ENCODE measurements at regions not wholly inside any gene's neighbourhood (a gene's known extent, or its start where the extent isn't known, plus 50 kb on each side); places are given as distances from the start of the nearest gene placed in this dataset.

DNA sequence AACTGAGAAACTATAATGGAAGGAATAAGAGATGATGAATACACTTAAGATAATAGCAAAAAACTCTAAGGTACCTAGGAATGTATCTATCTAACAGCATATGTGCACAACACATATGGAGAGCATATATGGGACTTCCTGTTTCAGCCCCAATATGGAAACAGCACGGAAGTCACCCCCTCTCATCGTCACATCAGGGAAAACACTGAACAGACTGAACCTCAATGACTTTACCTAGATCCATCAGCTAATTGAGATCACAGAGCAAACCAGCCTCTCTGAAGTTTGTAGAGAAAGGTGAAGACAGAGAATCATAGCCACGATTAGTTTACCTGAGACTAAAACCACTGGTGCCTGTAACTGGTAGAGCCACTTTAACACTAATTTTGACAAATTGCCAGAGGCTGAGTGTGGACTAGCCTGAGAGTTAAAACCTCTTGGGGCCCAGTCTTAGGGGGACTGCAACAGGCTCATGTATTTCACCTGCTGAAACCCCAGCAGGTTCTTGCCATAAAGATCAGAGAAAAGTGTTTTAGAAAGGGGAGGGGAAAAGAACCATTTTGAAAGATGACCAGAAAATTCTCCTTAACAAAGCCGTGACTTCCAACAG is 722.6 kb downstream of the TBC1D22A start:
- ChIA-PET POLR2A (ENCODE audit: unreplicated experiment) (no interaction called here), CTCF (no interaction called here)
- Histone ChIP-seq H3K9me3 (ENCODE audit: low read length) (no peaks in the 10 kb centered on the region), H3K4me3 (ENCODE audit: low read length) (no peak overlapping the region), H3K9ac (ENCODE audit: low read length) (no peak overlapping the region), H3K4me1 (ENCODE audit: insufficient read depth, low read length) (no peaks in the 10 kb centered on the region), H2AFZ (ENCODE audit: low read length) (no peak overlapping the region), H3K27me3 (ENCODE audit: low read length) (peaks cover 12% of the 10 kb centered on the region), H3K27ac (ENCODE audit: low read length) (no peak overlapping the region), H3K9me2 (replicated peaks; ENCODE audit: low read length) (no peaks in the 10 kb centered on the region), H3K36me3 (ENCODE audit: low read depth, low read length) (no peaks in the 10 kb centered on the region), H3K4me2 (ENCODE audit: low read length) (no peak overlapping the region), H3K79me2 (ENCODE audit: low read length) (no peaks in the 10 kb centered on the region), H4K20me1 (ENCODE audit: low read length) (no peaks in the 10 kb centered on the region), H3F3A (ENCODE audit: low read length, unreplicated experiment) (no peaks in the 10 kb centered on the region)
- no peak for DNase-seq
- ATAC-seq, result no peak
- no TSS peak for BruUV-seq (replicated peaks)
- TF ChIP-seq EZH2 (IDR thresholded peaks at IDR 0.05; ENCODE audit: low read length, unreplicated experiment), result no peak
- no peak for TF ChIP-seq EZH2phosphoT487 (IDR thresholded peaks at IDR 0.05; ENCODE audit: borderline replicate concordance, low read length)
- no peak for TF ChIP-seq CTCF (conservative IDR thresholded peaks at IDR 0.05; ENCODE audit: low read depth, low read length)
- intact Hi-C loops (cut with micrococcal nuclease), result no loop called here

DNA sequence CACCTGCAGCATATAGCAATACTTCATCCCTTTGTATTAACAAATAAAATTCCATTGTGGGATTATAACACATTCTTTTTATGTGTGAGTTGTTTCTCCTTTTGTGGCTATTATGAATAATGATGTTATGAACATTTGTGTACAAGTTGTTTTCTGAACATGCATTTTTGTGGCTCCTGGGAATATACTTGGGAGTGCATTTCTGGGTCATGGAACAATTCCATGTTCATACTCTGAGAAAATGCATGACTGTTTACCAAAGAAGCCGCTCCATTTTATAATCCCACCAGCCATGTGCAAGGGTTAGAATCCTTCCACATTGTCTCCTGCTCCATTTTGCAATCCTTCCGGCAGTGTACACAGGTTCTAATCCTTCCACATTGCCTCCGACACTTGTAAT is 713.8 kb downstream of the TBC1D22A start:
- Histone ChIP-seq H3K27me3 (ENCODE audit: low read length) (peaks cover 20% of the 10 kb centered on the region), H3K9me3 (ENCODE audit: low read length) (no peaks in the 10 kb centered on the region), H3K4me3 (ENCODE audit: low read length) (no peak overlapping the region), H3K4me2 (ENCODE audit: low read length) (no peak overlapping the region), H3K4me1 (ENCODE audit: insufficient read depth, low read length) (no peaks in the 10 kb centered on the region), H3K9me2 (replicated peaks; ENCODE audit: low read length) (no peaks in the 10 kb centered on the region), H3K36me3 (ENCODE audit: low read depth, low read length) (no peaks in the 10 kb centered on the region), H3K79me2 (ENCODE audit: low read length) (no peaks in the 10 kb centered on the region), H3K27ac (ENCODE audit: low read length) (no peak overlapping the region), H4K20me1 (ENCODE audit: low read length) (no peaks in the 10 kb centered on the region), H2AFZ (ENCODE audit: low read length) (no peak overlapping the region), H3F3A (ENCODE audit: low read length, unreplicated experiment) (no peaks in the 10 kb centered on the region), H3K9ac (ENCODE audit: low read length) (no peak overlapping the region)
- no TSS peak for BruUV-seq (replicated peaks)
- ChIA-PET CTCF (no interaction called here), POLR2A (ENCODE audit: unreplicated experiment) (no interaction called here)
- no peak for TF ChIP-seq CTCF (conservative IDR thresholded peaks at IDR 0.05; ENCODE audit: low read depth, low read length)
- TF ChIP-seq EZH2 (IDR thresholded peaks at IDR 0.05; ENCODE audit: low read length, unreplicated experiment), result no peak
- no peak for TF ChIP-seq EZH2phosphoT487 (IDR thresholded peaks at IDR 0.05; ENCODE audit: borderline replicate concordance, low read length)
- no peak for DNase-seq
- no peak for ATAC-seq
- intact Hi-C loops (cut with micrococcal nuclease), result no loop called here

DNA sequence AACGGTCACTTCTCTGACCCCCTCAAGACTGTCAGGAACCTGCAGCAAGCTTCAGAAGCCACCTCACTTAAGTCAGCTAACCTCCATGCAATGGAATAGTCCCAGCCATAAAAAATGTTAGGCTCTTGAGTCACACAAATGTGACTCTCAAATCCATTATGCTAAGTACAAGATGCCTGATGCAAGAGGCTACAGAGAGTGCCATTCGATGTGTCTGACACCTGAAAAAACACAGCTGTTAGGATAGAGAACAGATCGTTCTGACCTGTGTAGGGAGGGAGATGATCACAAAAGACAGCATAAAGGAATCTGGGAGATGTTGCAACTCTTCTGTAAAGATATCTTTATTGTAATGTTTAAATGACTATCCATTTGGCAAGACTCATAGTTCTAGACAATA is 712.4 kb downstream of the TBC1D22A start:
- DNase-seq (no peak), ATAC-seq (no peak)
- H3K9ac ChIP-seq (ENCODE audit: low read length), result no peak overlapping the region
- H3K4me3 ChIP-seq (ENCODE audit: low read length), result no peak overlapping the region
- H3K36me3 ChIP-seq (ENCODE audit: low read depth, low read length), result no peaks in the 10 kb centered on the region
- BruUV-seq (replicated peaks), result no TSS peak
- no peak overlapping the region for H2AFZ ChIP-seq (ENCODE audit: low read length)
- intact Hi-C loops (cut with micrococcal nuclease), result no loop called here
- no peaks in the 10 kb centered on the region for H3K79me2 ChIP-seq (ENCODE audit: low read length)
- no peaks in the 10 kb centered on the region for H3K4me1 ChIP-seq (ENCODE audit: insufficient read depth, low read length)
- peaks cover 21% of the 10 kb centered on the region for H3K27me3 ChIP-seq (ENCODE audit: low read length)
- POLR2A ChIA-PET (ENCODE audit: unreplicated experiment), result no interaction called here
- no peaks in the 10 kb centered on the region for H3K9me2 ChIP-seq (replicated peaks; ENCODE audit: low read length)
- no peaks in the 10 kb centered on the region for H4K20me1 ChIP-seq (ENCODE audit: low read length)
- no peaks in the 10 kb centered on the region for H3K9me3 ChIP-seq (ENCODE audit: low read length)
- TF ChIP-seq CTCF (conservative IDR thresholded peaks at IDR 0.05; ENCODE audit: low read depth, low read length) (no peak), EZH2 (IDR thresholded peaks at IDR 0.05; ENCODE audit: low read length, unreplicated experiment) (no peak), EZH2phosphoT487 (IDR thresholded peaks at IDR 0.05; ENCODE audit: borderline replicate concordance, low read length) (no peak)
- H3F3A ChIP-seq (ENCODE audit: low read length, unreplicated experiment), result no peaks in the 10 kb centered on the region
- no peak overlapping the region for H3K27ac ChIP-seq (ENCODE audit: low read length)
- no peak overlapping the region for H3K4me2 ChIP-seq (ENCODE audit: low read length)
- CTCF ChIA-PET, result no interaction called here

All from PC-3 (cell line).